Pancreas (tissue), 10 donors: ENCODE measurements at regions not wholly inside any gene's neighbourhood (a gene's known extent, or its start where the extent isn't known, plus 50 kb on each side); places are given as distances from the start of the nearest gene placed in this dataset.

Experiments used
- ATAC-seq, 4 donors: fragments of 200-7000 bp; cut with Tn5 transposase; one replicate each; pipeline versions ENCODE4 v1.8.0 to v1.9.1; 2020; ENCODE audit warnings: mild to moderate bottlenecking in 4 of 4, moderate library complexity in 4 of 4
- DNase-seq, 6 donors: peaks; one replicate each; pipeline ENCODE4 v3.0.0-alpha.2; 2020
- FAIRE-seq: peaks from 2 replicates; lab custom pipeline; 2012; peaks lifted over from hg19 to GRCh38; lab: Jason Lieb, UNC
- H3K27ac ChIP-seq, 4 donors: fragments of 200-600 bp; sonication (generic); 1 replicate in 3 of 4; 2 replicates in 1 of 4; pipeline versions ENCODE4 v1.5.0 to v1.8.0; 2020
- H3K27me3 ChIP-seq, 4 donors: fragments of 200-600 bp; one replicate each; pipeline ENCODE4 v1.8.0; 2021
- H3K36me3 ChIP-seq, 3 donors: fragments of 200-600 bp; sonication (generic) in 1 of 3; one replicate each; pipeline versions ENCODE4 v1.5.0 to v1.8.0; 2020 to 2021
- H3K4me1 ChIP-seq, 3 donors: fragments of 200-600 bp; one replicate each; pipeline ENCODE4 v1.8.0; 2021
- H3K4me3 ChIP-seq, 4 donors: fragments of 200-600 bp; sonication (generic) in 2 of 4; one replicate each; pipeline versions ENCODE4 v1.5.0 to v1.8.0; 2020 to 2021
- H3K9me3 ChIP-seq, 4 donors: fragments of 200-600 bp; one replicate each; pipeline ENCODE4 v1.8.0; 2021
- WGBS, 2 donors: extraction: QIAGEN DNeasy Blood & Tissue Kit; methylation state at CpG; one replicate each; pipeline ENCODE4 v1.1.7; 2013; 5-methylcytosine and 5-hydroxymethylcytosine counted together
- intact Hi-C, 3 donors: fragments of 100-400 bp; cut with DNase I; formaldehyde crosslinking; loops; one replicate each; pipeline versions ENCODE4 v1.11.1 to v1.14.2; 2022
- TF ChIP-seq, protein P1 (sequence below), 4 donors: fragments of 200-600 bp; sonication (generic) in 3 of 4; IDR thresholded peaks; one replicate each; pipeline versions ENCODE4 v1.5.0 to v1.8.0; 2021; ENCODE audit warnings: antibody characterized with exemption in 4 of 4
- donor health status: healthy with polysubstance abuse.
- donor health status: DM: no; HTN: no; CAD: no; lungs with moderate emphysema.
- donor health status: DM: no; HTN: no; CAD: no.
- donor health status: control.
- donor health status: control.
- donor health status: Bipolar disorder and iron deficiency.
- donor health status: DM: yes; HTN: yes; CAD: no.
- donor health status: DM: no; HTN: no; CAD: no.
- donor health status: DM: no; HTN: no; CAD: no.
- donor health status: DM: yes; HTN: yes; CAD: no.

DNA sequence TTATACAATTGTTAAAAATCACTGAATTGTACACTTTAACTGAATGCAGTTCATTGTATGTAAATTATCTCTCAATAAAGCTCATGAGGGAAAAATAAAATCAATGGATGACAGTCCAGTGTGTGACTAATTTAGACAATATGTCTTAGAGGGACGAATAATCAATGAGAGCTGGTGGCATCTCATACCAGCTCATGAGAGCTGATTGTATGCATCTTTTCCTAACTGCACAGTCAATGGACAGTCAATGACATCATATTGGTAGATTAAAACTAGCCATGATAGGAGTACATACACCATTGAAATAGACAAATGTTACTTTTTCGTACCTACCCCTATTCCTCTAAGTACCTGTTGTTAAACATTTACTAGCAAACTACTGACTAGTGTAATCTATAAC is 946.1 kb downstream of the SQOR start:
- 47 to 64% methylated on average over 2 of the region's 2 CpGs for WGBS, 2 donors
- Histone ChIP-seq H3K4me3 (no peak overlapping the region), H3K27ac (no peak overlapping the region), H3K36me3 (no peaks in the 10 kb centered on the region), H3K4me1 (no peaks in the 10 kb centered on the region), H3K27me3 (no peaks in the 10 kb centered on the region), H3K9me3 (no peaks in the 10 kb centered on the region)
- FAIRE-seq (no peak), ATAC-seq (no peak), DNase-seq (no peak)
- intact Hi-C loops: no loop called here
- TF ChIP-seq, protein P1, sequence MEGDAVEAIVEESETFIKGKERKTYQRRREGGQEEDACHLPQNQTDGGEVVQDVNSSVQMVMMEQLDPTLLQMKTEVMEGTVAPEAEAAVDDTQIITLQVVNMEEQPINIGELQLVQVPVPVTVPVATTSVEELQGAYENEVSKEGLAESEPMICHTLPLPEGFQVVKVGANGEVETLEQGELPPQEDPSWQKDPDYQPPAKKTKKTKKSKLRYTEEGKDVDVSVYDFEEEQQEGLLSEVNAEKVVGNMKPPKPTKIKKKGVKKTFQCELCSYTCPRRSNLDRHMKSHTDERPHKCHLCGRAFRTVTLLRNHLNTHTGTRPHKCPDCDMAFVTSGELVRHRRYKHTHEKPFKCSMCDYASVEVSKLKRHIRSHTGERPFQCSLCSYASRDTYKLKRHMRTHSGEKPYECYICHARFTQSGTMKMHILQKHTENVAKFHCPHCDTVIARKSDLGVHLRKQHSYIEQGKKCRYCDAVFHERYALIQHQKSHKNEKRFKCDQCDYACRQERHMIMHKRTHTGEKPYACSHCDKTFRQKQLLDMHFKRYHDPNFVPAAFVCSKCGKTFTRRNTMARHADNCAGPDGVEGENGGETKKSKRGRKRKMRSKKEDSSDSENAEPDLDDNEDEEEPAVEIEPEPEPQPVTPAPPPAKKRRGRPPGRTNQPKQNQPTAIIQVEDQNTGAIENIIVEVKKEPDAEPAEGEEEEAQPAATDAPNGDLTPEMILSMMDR (IDR thresholded peaks at IDR 0.05): no peak

DNA sequence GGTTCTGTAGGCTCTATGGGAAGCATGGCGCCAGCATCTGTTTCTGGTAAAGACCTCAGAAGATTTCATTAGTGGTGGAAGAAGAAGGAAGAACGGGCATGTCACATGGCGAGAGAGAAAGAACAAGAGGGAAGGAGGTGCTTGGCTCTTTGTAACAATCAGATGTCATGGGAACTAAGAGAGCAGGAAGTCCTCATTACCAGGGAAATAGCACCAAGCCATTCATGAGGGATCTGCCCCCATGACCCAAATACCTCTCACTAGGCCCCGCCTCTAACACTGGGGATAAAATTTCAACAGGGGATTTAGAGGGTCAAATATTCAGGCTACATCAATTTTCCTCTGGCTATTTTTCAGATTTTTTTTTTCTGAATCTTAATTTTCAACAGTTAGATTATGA is 954.3 kb downstream of the SQOR start:
- ATAC-seq (no peak), FAIRE-seq (no peak), DNase-seq (no peak)
- no peak overlapping the region for H3K4me3 ChIP-seq
- no peaks in the 10 kb centered on the region for H3K4me1 ChIP-seq
- H3K27ac ChIP-seq: no peak overlapping the region
- TF ChIP-seq, protein P1 (IDR thresholded peaks at IDR 0.05): no peak
- 79 to 92% methylated on average over 4 of the region's 4 CpGs for WGBS, 2 donors
- H3K36me3 ChIP-seq: no peaks in the 10 kb centered on the region
- no peaks in the 10 kb centered on the region for H3K27me3 ChIP-seq
- intact Hi-C loops: no loop called here
- H3K9me3 ChIP-seq: no peaks in the 10 kb centered on the region

DNA sequence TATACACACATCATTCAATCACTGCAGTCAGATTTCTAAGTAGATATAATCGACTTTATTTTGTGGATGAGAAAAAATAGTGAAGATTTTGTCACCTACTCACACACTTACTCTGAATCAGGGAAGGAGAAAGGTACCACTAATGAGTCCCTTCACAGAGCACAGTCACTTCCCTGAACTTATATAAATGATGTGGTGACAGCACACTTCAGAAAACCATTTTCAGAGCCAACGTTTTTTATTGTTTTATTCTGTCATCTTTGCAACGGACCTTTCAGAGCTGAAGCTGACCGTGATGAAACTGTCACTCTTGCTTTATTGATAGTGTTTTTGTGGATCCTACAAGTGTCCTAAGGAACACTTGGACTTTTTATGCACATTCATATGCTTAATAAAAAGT is 956.6 kb downstream of the SQOR start:
- DNase-seq (no peak), ATAC-seq (no peak), FAIRE-seq (no peak)
- intact Hi-C loops: no loop called here
- Histone ChIP-seq H3K27ac (no peak overlapping the region), H3K4me1 (no peaks in the 10 kb centered on the region), H3K27me3 (no peaks in the 10 kb centered on the region), H3K36me3 (no peaks in the 10 kb centered on the region), H3K4me3 (no peak overlapping the region), H3K9me3 (no peaks in the 10 kb centered on the region)
- TF ChIP-seq, protein P1 (IDR thresholded peaks at IDR 0.05): no peak
- 54 to 71% methylated on average over 4 of the region's 4 CpGs for whole genome bisulfite sequencing, 2 donors

DNA sequence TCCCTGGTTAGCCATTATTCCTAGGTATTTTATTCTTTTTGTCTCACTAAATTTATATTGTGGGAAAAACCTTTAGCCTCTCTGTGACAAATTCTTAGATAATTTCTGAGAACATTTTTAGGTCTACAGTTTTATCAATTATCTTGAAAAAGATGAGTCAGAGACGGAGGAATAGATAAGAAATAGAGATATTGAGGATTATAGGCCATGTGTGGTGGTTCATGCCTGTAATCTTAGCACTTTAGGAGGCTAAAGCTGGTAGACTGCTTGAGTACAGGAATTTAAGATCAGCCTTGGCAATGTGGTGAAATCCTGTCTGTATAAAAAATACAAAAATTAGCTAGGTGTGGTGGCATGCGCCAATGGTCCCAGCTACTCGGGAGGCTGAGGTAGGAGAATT is 960.2 kb downstream of the SQOR start:
- H3K4me3 ChIP-seq: no peak overlapping the region
- no peaks in the 10 kb centered on the region for H3K27me3 ChIP-seq
- no peaks in the 10 kb centered on the region for H3K4me1 ChIP-seq
- DNase-seq: no peak
- no peak overlapping the region for H3K27ac ChIP-seq
- TF ChIP-seq, protein P1 (IDR thresholded peaks at IDR 0.05): no peak
- intact Hi-C loops: no loop called here
- H3K9me3 ChIP-seq: no peaks in the 10 kb centered on the region
- FAIRE-seq: no peak
- H3K36me3 ChIP-seq: no peaks in the 10 kb centered on the region
- ATAC-seq: no peak
- 80 to 83% methylated on average over 3 of the region's 3 CpGs for WGBS, 2 donors

DNA sequence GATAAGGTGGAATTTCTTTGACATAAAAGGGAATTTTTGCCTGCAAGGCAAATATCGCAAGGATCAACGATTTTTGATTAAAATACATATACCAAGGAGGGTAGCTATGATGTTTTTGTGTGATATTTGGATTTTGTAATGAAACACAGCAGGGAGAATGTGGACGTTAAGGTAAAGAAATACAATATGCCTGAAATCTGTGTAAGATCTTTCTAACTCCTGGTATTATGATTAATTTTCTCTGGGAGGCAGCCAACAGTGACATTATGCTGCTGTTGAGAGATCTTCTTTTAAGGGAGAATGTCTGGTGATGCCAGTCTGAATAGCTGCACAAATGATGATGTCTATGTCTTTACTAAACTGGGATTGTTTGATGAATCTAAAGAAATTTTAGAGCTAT is 972.2 kb downstream of the SQOR start:
- no peaks in the 10 kb centered on the region for H3K36me3 ChIP-seq
- TF ChIP-seq, protein P1 (IDR thresholded peaks at IDR 0.05): no peak
- ATAC-seq (no peak), DNase-seq (no peak), FAIRE-seq (no peak)
- no peaks in the 10 kb centered on the region for H3K27me3 ChIP-seq
- H3K4me1 ChIP-seq: no peaks in the 10 kb centered on the region
- H3K9me3 ChIP-seq: no peaks in the 10 kb centered on the region
- intact Hi-C loops: no loop called here
- 37 to 63% methylated on average over 3 of the region's 3 CpGs for WGBS, 2 donors
- H3K27ac ChIP-seq: no peak overlapping the region
- no peak overlapping the region for H3K4me3 ChIP-seq
